NCI-H226 (cell line): ENCODE measurements at regions not wholly inside any gene's neighbourhood (a gene's known extent, or its start where the extent isn't known, plus 50 kb on each side); places are given as distances from the start of the nearest gene placed in this dataset.

Experiments
- DNase-seq: peaks from one replicate; pipeline ENCODE4 v3.0.0-alpha.2; 2015

DNA sequence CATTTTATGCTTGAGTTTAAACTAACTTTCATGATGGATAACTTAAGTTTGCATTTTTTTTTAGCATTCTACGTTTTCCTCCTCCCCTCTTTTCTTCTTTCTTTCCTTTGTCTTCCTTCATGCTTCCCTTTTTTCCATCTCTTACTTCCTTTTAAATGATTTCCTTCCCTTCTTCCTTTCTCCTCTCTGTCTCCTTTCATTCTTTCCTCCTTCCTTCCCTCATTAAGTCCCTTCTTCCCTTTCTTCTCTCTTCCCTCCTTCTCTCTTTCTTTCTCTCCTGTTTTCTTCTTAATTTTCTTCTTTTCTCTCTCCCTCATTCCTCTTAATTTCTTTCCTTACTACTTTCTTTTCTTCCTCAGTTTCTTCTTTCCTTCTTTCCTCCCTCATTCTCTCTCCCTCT, 376.0 kb downstream of the LRIG3 start:
- DNase-seq, result no peak

DNA sequence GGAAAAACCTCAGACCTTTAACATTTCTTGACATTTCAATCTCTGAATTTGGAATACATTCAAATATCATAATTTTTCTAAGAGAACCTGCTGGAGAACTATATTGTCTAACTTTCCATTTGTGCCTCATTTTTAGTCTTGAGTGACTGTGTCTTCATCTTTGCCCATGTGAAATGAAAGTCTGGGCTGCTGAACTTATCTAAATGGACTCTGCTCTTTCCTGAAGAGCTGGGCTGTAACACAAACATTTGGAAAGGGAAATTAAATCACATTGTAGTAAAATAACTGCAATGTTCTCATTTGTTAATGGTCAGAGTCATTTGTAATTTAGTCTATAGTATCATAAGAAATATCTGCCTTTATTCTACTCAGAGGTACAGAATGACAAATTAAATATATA, 373.1 kb downstream of the LRIG3 start:
- DNase-seq, result no peak

DNA sequence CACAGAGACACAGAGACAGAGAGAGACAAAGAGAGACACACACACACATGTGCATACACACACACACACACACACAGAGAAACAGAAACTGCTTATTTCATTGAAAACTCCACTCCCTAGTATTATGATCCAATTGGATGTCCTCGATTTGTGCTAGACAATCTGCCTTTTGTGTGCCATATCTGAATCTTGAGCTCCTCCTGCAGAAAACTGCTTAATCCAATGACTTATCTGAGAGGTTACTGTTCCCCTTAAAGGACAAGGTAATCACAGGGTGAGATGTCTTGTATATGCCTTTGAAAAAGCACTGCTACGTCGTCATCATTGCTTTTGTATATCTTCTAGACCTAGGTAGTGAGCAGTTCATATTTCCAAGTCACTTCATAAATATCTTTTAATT, 371.5 kb downstream of the LRIG3 start:
- no peak for DNase-seq

DNA sequence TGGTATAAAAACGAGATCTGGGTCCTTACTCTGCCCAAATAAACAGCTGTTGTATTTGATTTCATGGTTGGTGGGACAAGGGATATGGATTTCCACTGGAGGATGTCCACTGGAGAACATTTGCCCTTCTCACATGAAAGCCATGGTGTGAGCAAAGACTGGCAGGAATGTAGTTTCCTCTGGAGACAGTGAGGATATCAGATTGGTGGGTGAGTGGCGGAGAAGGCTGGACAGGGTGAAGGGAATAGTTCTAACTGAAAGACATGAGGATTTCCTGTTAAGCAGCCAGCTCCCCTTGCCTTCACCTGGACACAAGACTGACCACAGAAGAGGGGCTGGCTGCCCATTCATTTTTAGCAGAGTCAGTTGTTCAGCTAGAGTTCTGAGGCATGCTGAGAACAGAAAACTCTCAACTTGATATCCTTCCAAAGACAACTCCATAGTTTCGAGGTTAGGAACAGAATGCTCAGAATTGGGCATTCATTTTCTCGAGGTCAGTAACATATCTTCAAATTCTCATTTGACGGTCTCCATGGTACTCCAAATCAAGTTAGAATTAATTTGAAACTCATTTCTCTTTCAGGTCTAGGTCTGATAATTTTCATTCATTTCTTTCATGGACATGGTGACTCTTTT, 365.7 kb downstream of the LRIG3 start:
- DNase-seq, result no peak

DNA sequence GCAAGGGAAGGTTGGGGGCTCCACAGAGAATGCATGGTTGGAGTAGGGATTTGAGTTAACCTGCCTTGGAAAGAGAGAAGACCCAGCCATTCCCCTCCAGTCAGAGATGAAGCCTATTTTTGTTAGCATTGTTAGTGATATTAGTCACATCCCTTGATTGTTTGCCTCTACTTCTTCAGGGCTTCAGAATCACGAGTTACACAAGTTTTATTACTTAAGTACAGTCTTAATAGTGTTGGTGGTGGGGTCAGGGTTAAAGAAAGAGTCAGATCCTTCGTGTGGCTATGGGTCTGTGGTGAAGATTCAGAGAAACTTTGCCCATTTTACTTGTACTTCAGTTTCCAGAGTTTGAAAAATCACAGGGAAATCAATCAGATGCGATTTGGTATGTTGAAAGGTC, 363.1 kb downstream of the LRIG3 start:
- DNase-seq, result peak; percentile 38

- no peak for DNase-seq
Measured at GRCh38 chr12:58557661-58558060, 362.6 kb downstream of the LRIG3 start.

- no peak for DNase-seq
Measured at GRCh38 chr12:58563621-58564020, 356.7 kb downstream of the LRIG3 start.

GRCh38 chr12:58564721-58565120, 355.6 kb downstream of the LRIG3 start:
- no peak for DNase-seq

GRCh38 chr12:58566599-58566998, 353.7 kb downstream of the LRIG3 start:
- no peak for DNase-seq

GRCh38 chr12:58567189-58567588, 353.1 kb downstream of the LRIG3 start:
- DNase-seq, result no peak

DNA sequence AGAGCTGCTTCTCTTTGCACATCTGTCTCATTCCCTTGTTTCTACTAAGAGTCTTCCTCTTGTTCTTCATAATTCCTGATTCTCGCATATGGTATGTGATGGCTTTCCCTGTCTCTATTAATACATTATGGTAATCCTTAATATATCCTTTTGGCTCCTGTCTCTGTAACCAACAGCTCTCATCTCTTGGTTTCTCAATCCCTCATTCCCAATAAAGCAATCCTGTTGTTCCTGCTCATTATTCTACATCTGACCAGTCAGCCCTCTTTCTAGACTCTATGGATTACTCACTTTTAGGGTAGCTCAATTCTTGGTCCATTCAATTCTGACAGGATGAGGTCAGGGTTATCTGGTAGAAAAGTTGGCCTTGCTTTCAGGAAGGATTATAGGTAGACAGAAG, 349.9 kb downstream of the LRIG3 start:
- DNase-seq, result no peak

- no peak for DNase-seq
Measured at GRCh38 chr12:58575256-58575655, 345.0 kb downstream of the LRIG3 start.

DNA sequence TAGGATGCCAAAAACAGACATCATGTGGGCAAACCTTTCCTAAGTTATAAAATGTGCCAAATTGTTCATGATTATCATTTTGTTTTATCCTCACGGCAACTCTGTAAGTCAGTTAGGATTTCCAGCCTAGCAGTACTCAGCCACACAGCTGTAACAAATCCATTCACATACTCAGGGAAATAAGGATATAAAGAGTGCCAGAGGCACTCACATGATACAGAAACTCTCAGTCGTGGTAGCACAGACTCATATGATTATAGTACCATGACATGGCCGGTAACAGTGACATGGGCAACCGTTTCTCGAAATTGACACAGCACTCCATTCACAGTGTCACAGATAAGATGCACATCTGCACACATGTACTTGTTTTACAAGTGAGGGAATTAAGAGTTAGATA, 344.2 kb downstream of the LRIG3 start:
- no peak for DNase-seq

DNA sequence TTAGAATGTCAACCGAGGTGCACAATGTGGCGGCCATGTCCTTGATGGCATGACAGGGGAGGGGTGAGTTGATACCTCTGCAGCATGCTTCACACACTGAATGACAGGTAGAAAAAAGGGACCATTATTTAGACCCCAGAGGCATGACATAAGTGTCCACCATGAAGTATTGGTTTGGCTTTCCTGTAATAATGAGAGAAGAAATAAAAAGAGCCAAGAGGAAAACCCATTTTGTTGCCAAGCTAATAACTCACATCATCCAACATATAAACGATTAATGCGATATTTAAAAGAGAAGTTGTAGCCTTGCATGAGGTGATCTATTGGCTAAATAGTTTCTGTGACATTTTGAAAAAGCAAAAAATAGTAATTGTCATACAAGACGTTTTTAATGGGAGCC, 343.4 kb downstream of the LRIG3 start:
- DNase-seq, result no peak

GRCh38 chr12:58580095-58580494, 340.2 kb downstream of the LRIG3 start:
- no peak for DNase-seq

GRCh38 chr12:58583529-58583928, 336.8 kb downstream of the LRIG3 start:
- no peak for DNase-seq

GRCh38 chr12:58583940-58584339, 336.4 kb downstream of the LRIG3 start:
- no peak for DNase-seq

GRCh38 chr12:58584880-58585279, 335.4 kb downstream of the LRIG3 start:
- DNase-seq, result no peak

GRCh38 chr12:58586762-58587161, 333.5 kb downstream of the LRIG3 start:
- DNase-seq, result no peak

GRCh38 chr12:58588770-58589169, 331.5 kb downstream of the LRIG3 start:
- peak; percentile 69 for DNase-seq

GRCh38 chr12:58592475-58593207, 327.7 kb downstream of the LRIG3 start:
- no peak for DNase-seq

DNA sequence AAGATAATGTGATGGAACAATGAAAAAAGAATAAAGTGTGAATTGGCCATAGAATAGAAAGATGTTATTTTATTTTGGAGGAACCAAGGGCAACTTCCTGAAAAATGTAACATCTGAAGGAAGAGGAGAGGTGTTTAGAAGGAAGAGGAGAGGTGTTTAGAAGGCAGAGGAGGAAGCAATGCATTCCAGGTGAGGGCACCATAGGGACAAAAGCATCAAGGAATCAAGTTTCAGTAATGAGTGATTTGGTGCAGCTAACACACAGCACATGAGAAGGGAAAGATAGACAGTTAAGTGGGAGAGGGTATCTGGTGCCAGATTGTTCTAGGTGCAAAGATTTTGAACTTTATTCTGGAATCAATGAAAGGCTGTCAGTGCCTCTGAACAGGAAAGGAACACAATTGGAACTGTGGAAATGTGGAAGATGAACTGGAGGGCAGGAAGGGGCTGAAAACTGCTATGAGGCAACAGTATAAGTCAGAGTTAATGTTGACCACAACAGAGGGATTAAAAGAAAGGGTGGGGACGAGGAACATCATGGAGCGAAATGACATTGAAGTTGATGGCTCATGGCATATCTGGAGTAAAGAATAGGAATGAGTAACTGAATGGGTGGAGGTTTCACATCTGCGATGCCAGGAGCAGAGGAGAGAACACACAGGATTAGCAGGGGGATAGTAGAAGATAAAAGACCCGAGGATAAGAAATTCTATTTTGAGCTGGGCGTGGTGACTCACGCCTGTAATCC, 326.6 kb downstream of the LRIG3 start:
- no peak for DNase-seq

GRCh38 chr12:58596381-58596780, 323.9 kb downstream of the LRIG3 start:
- peak; percentile 45 for DNase-seq

DNA sequence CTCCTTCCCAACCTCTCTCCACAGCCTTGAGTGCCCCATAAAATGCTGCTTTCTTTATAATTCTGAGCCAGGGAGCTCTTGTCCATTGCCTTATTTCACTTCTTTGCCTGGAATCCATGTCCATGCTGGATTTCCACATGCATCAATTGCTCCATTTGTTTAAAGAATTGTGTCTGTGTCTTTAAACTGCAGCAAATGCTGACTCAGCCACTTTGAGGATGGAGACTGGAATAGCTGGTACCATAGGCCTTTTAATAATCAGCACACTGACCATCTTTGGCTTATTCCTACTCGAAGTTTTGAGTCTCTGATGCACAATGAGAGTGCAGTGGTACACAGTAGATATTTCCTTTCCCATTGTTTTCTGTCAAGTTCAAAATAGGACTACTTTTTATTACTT, 318.8 kb downstream of the LRIG3 start:
- DNase-seq, result no peak
